ENCODE measurements at regions not wholly inside any gene's neighbourhood (a gene's known extent, or its start where the extent isn't known, plus 50 kb on each side); places are given as distances from the start of the nearest gene placed in this dataset.
"Not testable (repeated sequence)": the region's sequence is repeated elsewhere in the genome, so short reads cannot be mapped to it uniquely, and the experiment has no call there.

DNA sequence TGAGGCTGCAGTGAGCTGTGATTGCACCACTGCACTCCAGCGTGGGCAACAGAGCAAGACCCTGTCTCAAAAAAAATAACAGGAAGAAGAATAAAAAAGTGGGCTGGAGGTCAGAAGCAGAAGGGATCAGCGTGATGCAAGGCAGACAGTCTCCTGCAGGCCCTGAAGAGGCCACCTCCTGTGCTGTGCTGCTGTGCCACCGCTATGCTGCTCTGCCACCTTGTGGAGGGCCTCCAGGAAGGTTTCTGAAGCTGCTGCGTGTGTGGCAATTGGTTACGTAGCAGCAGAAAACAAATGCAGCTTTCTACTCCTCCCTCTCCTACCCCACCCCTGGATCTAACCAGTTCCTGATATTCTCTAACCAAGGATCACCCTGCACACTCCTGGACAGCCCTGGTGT lies 815.5 kb downstream of the KCNJ18 start:
- no peak for FAIRE-seq

DNA sequence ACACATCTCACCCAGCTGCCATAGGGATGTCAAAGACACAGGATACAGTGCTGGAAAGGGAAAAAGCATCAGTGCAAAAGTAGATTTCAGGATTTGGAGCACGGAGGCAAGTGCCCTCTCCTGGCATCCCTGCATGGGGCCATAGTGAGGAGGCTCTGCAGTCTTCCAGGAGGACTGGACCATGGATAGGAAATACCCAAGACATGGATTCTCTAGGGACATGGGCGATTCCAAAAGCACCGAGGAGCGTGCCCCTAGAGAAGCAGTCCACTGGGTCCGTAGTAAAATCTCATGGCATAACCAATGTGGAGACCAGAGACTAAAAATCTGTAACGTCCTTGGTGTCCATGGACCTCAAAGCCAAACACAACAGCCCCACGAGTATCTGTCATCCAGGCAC lies 818.2 kb downstream of the KCNJ18 start:
- FAIRE-seq, result no peak

DNA sequence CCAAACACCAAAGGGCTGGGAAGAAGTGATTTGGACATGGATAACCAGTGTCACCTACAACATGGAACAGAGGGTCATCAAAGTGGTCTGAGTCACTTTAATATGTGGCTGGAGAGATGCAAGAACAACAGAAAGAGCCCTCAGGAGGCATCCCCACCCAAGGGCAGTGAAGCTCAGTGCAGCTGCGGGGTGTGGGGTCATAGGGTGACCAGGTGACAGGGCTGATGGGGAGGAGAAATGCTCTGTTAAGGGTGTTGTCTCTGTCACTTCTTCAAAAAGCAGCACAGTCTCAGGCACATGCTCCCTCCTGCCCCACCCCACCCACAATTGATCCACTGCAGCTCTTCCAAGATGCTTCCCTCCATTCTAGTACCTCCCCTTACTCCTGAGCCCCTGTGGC lies 819.1 kb downstream of the KCNJ18 start:
- FAIRE-seq, result no peak

DNA sequence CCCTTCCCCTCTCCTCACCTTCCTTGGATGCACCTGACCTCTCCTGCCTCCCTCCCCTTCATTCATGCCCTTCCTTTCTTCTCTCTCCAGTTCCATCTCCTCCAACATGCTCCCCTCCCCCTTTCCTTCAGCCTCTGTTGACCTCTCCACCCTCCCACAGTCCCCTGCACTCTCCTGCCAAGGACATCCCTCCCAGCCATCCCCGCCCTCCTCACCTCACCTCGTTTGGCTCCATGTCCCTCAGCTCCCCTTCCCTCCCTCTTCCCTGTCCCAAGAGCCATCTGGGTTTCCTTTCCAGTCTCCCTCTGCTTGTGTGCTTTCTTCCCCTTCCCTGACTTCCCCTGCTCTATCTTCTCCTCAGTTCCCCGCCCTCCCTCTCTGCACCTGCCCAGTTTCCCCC lies 819.7 kb downstream of the KCNJ18 start:
- FAIRE-seq, result no peak

DNA sequence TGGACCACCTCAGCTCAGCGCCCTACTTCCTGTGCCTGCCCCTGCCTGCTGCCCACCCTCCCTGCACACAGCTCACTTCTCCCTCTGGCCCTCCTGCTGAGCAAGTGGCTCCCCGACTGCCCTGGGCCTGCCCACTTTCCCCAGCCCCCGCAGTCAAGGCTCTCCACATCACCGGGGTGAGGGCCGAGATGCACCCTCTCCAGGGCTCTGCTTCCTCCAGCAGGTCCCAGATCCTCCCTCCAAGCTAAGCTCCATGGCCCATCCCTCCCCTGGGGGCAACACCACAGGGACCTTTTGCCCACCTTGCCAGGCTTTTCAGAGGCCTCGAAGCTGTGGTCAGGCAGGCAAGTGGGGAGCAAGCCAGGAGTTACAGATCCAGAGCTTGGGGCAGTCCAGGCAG lies 820.2 kb downstream of the KCNJ18 start:
- FAIRE-seq, result no peak

DNA sequence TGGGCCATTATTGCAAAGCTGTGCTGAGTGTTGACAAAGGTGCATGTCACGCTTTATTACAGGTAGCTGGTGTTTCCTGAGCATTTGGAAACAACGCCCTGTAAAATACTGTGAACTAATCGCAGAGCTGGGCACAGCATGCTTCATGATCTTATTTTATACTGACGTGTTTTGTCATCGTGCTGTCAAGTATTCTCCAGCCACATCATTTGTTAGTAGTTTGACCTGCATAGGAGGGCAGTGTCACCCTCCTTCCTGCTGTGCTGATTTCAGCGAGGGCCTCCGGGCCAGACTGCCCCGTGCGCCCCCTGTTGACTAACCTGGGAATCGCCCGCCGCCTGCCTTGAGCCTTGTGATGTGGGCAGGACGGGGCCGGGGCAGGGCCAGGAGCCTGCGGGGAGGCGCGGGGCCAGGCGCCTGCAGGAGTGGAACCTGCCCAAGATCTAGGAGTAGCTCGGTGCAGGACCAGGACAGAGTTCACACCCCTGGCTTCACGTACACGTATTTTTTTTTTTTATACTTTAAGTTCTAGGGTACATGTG lies 820.7 kb downstream of the KCNJ18 start:
- FAIRE-seq, result no peak

DNA sequence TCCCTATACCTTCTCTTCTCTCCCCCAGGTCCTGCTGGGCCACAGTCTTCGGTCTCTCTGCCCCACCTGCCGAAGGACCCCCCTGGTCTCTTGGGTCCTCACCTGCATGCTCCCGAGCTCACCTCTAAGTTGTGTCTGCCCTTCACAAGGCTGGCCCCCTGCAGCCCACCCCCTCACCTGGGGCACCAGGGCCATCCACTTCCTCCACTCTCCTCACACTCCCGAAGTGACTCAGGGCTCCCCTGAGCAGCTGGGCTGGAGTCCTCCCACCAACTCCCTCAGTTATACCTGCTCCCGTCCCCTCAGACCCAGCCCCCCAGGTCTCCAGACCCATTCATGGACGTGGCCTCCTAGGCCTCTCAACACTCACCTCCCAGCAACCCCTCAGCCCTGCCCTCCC lies 822.0 kb downstream of the KCNJ18 start:
- FAIRE-seq, result no peak

DNA sequence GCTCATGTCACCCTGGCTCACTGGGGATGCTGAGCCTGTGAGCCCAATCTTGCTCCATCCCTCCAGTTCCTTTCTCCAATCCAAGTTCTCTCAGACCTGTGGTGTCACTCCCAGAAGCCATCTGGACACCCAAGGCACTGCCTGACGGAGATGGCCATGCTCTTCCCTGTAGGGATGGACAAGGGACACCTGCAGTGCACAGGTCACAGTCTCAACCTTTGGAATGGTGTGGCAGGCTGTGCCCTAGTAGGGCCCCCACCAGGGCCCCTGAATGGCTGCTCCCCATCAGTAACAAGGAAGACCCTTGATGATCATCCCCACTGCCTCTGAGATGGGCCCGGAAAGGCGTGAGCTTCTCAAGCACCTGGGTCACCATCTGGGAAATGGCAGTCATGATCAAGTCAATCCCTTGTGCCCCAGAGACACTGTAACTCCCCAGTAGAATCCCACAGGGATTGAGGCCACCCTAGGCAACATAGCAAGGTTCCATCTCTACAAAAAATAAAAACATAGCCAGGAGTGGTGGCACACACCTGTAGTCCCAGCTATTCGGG lies 822.5 kb downstream of the KCNJ18 start:
- FAIRE-seq, result no peak

DNA sequence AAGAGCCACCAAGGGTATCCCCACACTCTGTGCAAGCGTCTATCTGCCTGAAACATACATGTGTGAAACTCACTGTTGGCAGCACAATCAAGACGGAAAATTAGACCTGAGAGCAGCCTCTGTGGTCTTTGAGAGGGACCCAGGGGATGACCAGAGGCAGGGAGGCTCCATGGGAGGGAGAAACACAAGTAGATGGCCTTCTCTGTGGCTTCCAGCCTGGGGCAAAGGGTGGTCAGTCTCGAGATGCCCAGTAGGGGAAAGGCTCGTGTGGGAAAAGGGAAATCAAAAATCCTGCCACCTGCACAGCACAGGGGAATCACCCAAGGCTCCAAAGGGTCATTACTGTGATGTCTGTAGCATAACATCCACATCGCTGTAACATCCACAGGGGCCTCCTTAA lies 823.3 kb downstream of the KCNJ18 start:
- FAIRE-seq, result no peak

DNA sequence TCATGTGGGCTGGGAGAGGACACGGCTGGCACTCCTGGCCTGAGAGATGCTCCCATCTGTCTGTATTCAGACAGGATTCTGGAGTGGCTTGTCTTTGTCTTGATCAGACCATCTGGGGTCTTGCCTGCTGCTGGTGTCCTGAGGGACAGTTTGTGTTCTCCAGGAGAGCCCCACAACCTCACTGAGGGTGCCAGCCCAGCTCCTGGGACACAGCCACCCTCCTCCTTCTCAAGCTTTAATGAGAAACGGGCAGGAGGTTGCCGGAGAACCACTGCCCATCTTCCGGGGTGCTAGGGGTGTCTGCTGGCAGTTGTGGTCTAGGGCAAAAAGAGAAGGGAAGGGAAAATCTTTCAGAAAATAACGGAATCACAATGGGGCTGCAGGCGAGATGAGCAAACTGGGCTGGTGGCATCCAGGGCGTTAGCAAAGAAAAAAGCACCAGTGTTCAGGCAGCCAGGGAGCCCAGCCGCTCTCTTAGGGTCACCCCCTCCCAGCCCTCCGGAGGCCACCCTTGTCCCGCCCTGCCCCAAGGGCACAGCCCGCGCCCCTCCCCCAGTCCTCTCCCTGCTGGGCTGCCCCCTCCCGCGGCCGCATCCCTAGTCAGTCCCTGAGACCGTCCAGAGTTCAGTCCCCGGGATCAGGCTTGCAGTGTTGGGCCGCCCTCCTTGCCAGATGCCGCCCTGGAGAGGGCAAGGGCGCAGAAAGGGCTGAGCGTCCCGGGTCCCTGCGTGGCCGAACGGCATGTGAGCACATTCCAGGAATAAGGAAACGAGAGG lies 824.7 kb downstream of the KCNJ18 start:
- FAIRE-seq, result no peak

DNA sequence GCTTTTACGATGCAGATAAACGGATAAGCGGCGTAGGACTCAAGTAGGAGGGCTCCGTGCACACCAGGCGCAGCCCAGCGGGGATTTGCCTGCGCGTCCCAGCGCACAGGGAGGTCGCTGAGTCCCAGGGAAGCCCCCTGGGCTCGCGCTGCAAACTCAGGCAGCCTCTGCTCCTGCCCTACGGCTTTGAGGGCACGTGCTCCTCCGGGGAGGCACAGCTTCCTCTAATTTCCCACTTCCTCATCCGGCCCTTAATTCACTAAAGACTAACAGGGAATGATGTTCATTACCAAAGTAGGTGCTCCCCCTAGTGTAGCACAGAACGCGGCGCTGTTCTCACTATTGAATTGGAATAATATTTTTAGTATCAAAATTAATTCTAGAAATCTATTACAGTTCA lies 825.4 kb downstream of the KCNJ18 start:
- FAIRE-seq, result no peak

DNA sequence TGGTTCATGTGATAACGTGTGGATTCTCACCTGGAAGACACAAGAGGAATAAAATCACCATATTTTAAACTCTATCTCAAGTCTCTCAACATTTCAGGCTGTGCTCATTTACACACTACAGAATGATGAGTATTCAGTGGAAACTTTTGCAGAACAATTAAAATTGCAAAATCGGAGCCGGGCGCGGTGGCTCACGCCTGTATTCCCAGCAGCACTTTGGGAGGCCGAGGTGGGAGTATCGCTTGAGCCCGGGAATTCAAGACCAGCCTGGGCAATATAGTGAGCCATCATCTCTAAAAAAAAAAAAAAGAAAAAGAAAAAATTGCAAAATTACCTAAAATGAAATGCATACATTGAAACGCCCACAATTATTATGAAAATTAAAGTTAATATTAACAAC lies 825.9 kb downstream of the KCNJ18 start:
- no peak for FAIRE-seq

DNA sequence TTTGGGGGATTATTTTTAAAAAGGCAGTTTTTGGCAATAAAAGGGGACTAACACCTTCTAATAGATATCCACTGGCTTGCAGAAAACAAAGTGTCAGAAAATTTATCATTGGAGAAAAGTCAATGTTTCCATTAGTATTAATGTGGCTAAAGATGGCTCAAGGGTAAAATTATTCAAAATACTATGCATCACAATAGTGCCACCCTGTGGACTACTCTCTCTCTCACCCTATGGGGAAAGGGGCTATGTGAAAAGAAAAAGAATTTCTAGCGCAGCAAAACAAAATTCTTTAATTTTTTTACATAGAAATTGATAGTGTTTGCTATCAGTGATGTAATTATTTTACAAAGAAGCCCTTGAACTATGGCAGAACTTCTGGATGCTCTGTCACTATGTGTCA lies 856.5 kb downstream of the KCNJ18 start:
- peak; percentile 56 for FAIRE-seq

DNA sequence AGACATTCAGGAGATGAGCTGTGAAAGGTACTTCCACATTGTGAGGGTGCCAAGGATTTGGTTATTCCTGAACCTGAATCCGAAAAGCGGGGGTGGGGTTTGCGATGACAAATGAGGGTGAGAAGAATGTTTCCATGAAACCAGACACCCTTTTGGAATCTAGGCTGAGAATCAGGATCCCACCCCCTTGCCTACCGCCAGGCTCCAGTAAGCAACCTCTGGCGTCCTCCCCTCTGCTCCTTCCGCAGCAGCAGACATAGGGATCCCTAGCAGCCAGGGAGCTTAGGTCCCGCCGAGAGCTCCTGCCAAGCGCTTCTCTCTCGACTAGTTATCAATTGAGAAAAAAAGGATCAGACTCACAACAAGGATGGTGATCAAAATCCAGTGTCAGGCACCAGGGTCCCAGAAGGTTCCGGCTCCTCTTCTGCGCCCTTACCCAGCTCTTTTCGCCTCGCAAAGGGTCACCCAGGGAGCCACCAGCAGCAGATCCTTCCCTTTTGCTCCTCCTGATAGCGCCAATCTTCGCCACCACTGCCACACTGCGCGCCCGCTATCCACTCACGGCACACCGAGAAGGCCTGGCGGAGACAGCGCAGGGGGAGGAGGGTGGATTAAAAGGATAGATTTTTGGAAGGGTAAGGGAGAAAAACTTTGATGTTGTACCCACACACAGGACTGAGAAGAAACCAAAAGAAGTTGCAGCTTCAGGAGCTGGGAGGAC lies 859.5 kb downstream of the KCNJ18 start:
- not testable (repeated sequence) for FAIRE-seq

DNA sequence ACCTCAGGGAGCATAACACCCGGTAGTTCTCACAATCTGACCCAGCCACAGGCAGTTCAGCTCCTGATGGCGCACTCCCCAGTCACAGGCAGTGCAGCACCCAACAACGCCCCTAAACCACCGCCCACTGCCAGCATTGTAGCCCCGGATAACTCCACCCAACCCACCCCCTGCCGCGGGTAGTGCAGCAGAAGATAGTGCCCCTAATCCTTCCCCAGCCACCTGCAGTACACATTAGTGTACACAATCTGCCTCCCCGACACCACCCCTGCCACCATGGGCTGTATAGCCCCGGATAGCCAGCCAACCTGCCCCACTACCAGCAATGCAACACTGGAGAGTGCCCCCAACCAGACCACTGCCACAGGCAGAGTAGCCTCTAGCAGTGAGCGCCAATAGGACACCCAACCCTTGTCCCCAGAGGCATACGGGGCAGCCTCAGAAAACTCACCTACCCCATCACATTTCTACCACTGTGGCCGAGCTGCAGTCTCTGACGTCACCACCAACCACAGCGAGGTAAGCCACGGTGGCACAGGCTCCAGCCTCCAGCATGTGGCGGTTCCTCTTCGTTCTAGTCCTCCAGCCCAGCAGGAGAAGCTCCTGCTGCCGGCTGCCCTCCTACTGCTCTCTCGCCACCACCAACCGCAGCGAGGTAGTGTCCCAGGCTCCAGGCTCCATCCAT lies 877.3 kb downstream of the KCNJ18 start:
- FAIRE-seq, result no peak

DNA sequence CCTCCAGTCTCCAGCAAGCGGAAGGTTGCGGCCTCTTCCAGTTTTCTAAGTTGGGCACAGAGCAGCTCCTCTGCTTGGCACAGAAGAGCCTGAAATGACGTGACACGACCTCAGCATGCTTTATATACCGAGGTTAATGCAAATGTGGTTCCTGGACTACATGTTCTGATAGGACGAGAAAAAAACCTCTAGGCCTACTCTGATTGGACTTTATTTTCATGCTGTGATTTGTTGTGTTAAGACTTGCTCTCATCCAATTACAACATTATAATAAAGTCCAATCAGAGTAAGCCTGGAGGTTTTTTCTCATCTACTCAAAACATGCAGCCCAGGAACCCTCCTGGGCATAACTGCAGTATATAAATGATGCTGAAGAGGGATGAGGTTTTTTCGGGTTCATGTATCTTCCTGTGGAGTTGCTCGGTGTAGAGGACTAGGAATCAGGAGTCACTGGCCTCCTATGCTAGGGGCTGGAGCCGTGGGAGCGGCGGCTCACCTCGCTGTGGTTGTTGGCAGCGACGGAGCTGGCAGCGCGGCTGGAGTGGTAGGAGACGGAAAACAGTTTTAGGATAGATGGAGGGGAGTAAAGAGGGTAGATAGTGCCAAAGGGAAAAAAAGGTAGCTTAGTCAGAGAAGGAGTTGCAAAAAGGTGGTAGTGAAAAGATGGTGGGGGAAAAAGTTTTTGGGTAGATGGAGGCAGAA lies 878.0 kb downstream of the KCNJ18 start:
- FAIRE-seq, result no peak

DNA sequence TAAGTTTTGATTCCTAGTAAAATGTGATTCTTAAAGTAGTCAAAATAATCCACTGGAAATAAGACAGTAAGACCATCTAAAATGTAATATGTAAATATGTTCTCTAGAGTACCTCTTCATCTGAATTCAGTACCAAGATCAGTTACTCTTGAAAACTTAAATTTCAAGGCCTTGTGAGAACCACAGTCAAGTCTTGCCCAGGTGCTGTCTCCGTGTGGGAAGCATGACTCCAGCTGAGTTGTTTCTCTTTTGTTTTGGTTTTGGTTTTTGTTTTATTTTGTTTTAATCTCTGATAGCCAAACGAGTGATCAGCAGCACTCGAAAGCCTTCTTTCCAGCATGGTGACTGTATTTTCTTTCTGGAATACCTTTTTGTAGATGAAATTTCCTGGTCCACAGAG lies 907.0 kb downstream of the KCNJ18 start:
- no peak for FAIRE-seq

DNA sequence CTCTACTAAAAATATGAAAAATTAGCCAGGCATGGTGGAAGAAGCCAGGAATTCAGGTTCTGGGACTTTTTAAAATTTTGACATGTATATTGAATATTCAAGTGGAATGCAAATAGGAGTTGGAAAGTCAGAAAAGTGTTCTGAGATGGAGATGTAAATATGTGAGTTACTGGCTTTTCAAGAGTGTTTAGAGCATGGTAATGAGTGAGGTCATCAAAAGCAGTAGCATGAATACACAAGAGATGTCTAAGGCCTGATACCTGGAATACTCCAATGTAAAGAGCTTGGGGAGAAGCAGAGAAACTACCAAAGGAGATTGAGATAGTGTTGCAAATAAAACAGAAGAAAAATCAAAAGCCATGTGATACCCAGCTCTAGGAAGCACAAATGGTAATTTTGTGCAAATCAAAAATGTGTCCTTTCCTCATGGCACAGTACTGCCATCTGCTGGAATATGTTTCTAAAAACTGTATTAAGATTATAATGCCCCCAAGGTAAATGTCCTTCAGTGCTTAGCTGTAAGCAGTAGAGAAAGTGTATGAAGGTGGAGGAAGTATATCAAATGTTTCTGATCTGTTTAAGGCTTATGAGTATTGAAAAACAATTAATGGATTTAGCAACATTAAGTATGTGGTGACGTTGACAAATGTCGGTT lies 908.4 kb downstream of the KCNJ18 start:
- peak; percentile 93 for FAIRE-seq

Data from TTC549 (cell line).